ENCODE measurements at regions not wholly inside any gene's neighbourhood (a gene's known extent, or its start where the extent isn't known, plus 50 kb on each side); places are given as distances from the start of the nearest gene placed in this dataset.

DNA sequence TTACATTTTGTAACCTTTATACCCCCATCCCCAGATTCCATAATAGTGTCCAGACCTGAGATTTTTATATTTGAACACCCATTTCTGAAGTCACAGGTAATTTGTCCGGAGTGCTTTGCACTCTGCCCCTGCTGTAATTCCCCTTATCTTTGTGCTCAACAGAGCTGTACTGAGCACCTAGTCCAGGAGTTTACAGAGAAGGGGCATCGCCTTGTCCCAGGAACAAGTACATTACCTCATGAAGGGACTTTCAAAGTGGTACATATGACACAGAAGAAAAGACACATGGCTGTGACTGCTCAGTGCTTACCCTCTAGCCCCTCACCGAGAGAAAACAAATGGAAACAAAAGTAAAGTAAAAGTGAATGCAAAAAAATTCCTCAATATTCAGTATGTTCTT lies 373.5 kb downstream of the SOX11 start:
- Histone ChIP-seq H3K9me1 (ENCODE audit: control insufficient read depth, extremely low read depth, insufficient read depth, low read length) (no peaks in the 10 kb centered on the region), H3K27me3 (ENCODE audit: control insufficient read depth, extremely low read depth, insufficient read depth, low read length) (no peaks in the 10 kb centered on the region), H2AFZ (ENCODE audit: control insufficient read depth, low read length) (no peak overlapping the region), H3K79me2 (ENCODE audit: control insufficient read depth, insufficient read depth, low read length) (no peaks in the 10 kb centered on the region), H3K4me2 (ENCODE audit: control insufficient read depth, extremely low read depth, insufficient read depth, low read depth, low read length) (no peak overlapping the region), H3K36me3 (ENCODE audit: control insufficient read depth in 2 of 2, extremely low read depth in 1 of 2, insufficient read depth in 2 of 2, low read length in 2 of 2) (no peaks in the 10 kb centered on the region), H3K9me3 (ENCODE audit: control insufficient read depth, low read depth, low read length) (peaks cover 4% of the 10 kb centered on the region), H4K20me1 (ENCODE audit: control insufficient read depth, extremely low read depth, insufficient read depth, low read length) (no peaks in the 10 kb centered on the region), H3K4me3 (ENCODE audit: control insufficient read depth in 2 of 3, extremely low read depth in 1 of 3, insufficient read depth in 2 of 3, low read depth in 1 of 3, low read length in 3 of 3) (no peak overlapping the region), H3K27ac (ENCODE audit: control insufficient read depth, insufficient read depth, low read length) (no peak overlapping the region), H3K9ac (ENCODE audit: control insufficient read depth, extremely low read depth, insufficient read depth, low read length) (no peak overlapping the region), H3K4me1 (ENCODE audit: control insufficient read depth, extremely low read depth, insufficient read depth, low read length) (no peaks in the 10 kb centered on the region)
- dilution Hi-C loops (cut with MboI; ENCODE audit: extremely low pct_ligation_motif_present, low sequenced_read_pairs): no loop called here
- FAIRE-seq (no peak), DNase-seq (ENCODE audit: low read depth, low spot score) (no peak)
- TF ChIP-seq, protein P1, sequence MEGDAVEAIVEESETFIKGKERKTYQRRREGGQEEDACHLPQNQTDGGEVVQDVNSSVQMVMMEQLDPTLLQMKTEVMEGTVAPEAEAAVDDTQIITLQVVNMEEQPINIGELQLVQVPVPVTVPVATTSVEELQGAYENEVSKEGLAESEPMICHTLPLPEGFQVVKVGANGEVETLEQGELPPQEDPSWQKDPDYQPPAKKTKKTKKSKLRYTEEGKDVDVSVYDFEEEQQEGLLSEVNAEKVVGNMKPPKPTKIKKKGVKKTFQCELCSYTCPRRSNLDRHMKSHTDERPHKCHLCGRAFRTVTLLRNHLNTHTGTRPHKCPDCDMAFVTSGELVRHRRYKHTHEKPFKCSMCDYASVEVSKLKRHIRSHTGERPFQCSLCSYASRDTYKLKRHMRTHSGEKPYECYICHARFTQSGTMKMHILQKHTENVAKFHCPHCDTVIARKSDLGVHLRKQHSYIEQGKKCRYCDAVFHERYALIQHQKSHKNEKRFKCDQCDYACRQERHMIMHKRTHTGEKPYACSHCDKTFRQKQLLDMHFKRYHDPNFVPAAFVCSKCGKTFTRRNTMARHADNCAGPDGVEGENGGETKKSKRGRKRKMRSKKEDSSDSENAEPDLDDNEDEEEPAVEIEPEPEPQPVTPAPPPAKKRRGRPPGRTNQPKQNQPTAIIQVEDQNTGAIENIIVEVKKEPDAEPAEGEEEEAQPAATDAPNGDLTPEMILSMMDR (optimal IDR thresholded peaks at IDR 0.05 in 1 of 3, IDR thresholded peaks at IDR 0.05 in 1 of 3, conservative IDR thresholded peaks at IDR 0.05 in 1 of 3; ENCODE audit: extremely low read depth in 1 of 3, insufficient read depth in 2 of 3, low read length in 3 of 3): no peak
- TF ChIP-seq EZH2 (IDR thresholded peaks at IDR 0.05; ENCODE audit: low read length): no peak

DNA sequence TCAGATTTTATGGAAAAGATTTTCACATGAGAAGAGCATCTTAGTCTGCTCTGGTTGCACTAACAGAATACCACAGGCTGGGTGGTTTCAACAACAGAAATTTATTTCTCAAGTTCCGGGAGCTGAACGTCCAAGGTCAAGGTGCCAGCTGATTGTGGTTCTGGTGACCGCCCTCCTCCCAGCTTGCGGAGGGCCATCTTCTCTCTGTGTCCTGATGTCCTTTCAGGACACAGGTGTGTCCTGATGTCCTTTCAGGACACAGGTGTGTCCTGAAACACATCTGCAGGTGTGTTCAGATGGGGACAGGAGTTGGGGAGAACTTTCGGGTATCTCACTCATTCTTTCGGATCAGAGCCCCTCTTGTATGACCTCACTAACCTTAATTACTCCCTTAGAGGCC lies 374.9 kb downstream of the SOX11 start:
- Histone ChIP-seq H3K27me3 (ENCODE audit: control insufficient read depth, extremely low read depth, insufficient read depth, low read length) (no peaks in the 10 kb centered on the region), H4K20me1 (ENCODE audit: control insufficient read depth, extremely low read depth, insufficient read depth, low read length) (no peaks in the 10 kb centered on the region), H3K4me1 (ENCODE audit: control insufficient read depth, extremely low read depth, insufficient read depth, low read length) (no peaks in the 10 kb centered on the region), H3K9ac (ENCODE audit: control insufficient read depth, extremely low read depth, insufficient read depth, low read length) (no peak overlapping the region), H3K4me2 (ENCODE audit: control insufficient read depth, extremely low read depth, insufficient read depth, low read depth, low read length) (no peak overlapping the region), H3K36me3 (ENCODE audit: control insufficient read depth in 2 of 2, extremely low read depth in 1 of 2, insufficient read depth in 2 of 2, low read length in 2 of 2) (no peaks in the 10 kb centered on the region), H3K4me3 (ENCODE audit: control insufficient read depth in 2 of 3, extremely low read depth in 1 of 3, insufficient read depth in 2 of 3, low read depth in 1 of 3, low read length in 3 of 3) (no peak overlapping the region), H2AFZ (ENCODE audit: control insufficient read depth, low read length) (no peak overlapping the region), H3K9me3 (ENCODE audit: control insufficient read depth, low read depth, low read length) (peaks cover 4% of the 10 kb centered on the region), H3K9me1 (ENCODE audit: control insufficient read depth, extremely low read depth, insufficient read depth, low read length) (no peaks in the 10 kb centered on the region), H3K27ac (ENCODE audit: control insufficient read depth, insufficient read depth, low read length) (no peak overlapping the region), H3K79me2 (ENCODE audit: control insufficient read depth, insufficient read depth, low read length) (no peaks in the 10 kb centered on the region)
- TF ChIP-seq, protein P1 (optimal IDR thresholded peaks at IDR 0.05 in 1 of 3, IDR thresholded peaks at IDR 0.05 in 1 of 3, conservative IDR thresholded peaks at IDR 0.05 in 1 of 3; ENCODE audit: extremely low read depth in 1 of 3, insufficient read depth in 2 of 3, low read length in 3 of 3): no peak
- no peak for TF ChIP-seq EZH2 (IDR thresholded peaks at IDR 0.05; ENCODE audit: low read length)
- DNase-seq (ENCODE audit: low read depth, low spot score): no peak
- dilution Hi-C loops (cut with MboI; ENCODE audit: extremely low pct_ligation_motif_present, low sequenced_read_pairs): no loop called here
- FAIRE-seq: no peak
